KOPT-K1 (cell line): ENCODE measurements at regions not wholly inside any gene's neighbourhood (a gene's known extent, or its start where the extent isn't known, plus 50 kb on each side); places are given as distances from the start of the nearest gene placed in this dataset.

Source experiments
- H3K27ac ChIP-seq: fragments of 200-600 bp; sonication (generic); 2 replicates; pipeline ENCODE4 v1.5.1; 2016; ENCODE audit warnings: antibody characterized with exemption, mild to moderate bottlenecking, low read depth, low read length; ENCODE audit not compliant: poor library complexity, severe bottlenecking
- H3K36me3 ChIP-seq: fragments of 200-600 bp; sonication (generic); 2 replicates; pipeline ENCODE4 v1.5.1; 2017; ENCODE audit warnings: antibody characterized with exemption, mild to moderate bottlenecking, low read length, moderate library complexity; ENCODE audit not compliant: insufficient read depth
- H3K9me3 ChIP-seq: fragments of 200-600 bp; sonication (generic); 2 replicates; pipeline ENCODE4 v1.5.1; 2017; ENCODE audit warnings: antibody characterized with exemption, low read length, mild to moderate bottlenecking; ENCODE audit not compliant: insufficient read depth, poor library complexity, severe bottlenecking

- no peaks in the 10 kb centered on the region for H3K9me3 ChIP-seq
- H3K36me3 ChIP-seq = no peaks in the 10 kb centered on the region
- no peak overlapping the region for H3K27ac ChIP-seq
Observed at GRCh38 chr3:14343338-14344112, 58.9 kb upstream of the SLC6A6 start.

GRCh38 chr3:14344351-14344750 is 58.1 kb upstream of the SLC6A6 start:
- no peaks in the 10 kb centered on the region for H3K36me3 ChIP-seq
- no peak overlapping the region for H3K27ac ChIP-seq
- H3K9me3 ChIP-seq = no peaks in the 10 kb centered on the region

DNA sequence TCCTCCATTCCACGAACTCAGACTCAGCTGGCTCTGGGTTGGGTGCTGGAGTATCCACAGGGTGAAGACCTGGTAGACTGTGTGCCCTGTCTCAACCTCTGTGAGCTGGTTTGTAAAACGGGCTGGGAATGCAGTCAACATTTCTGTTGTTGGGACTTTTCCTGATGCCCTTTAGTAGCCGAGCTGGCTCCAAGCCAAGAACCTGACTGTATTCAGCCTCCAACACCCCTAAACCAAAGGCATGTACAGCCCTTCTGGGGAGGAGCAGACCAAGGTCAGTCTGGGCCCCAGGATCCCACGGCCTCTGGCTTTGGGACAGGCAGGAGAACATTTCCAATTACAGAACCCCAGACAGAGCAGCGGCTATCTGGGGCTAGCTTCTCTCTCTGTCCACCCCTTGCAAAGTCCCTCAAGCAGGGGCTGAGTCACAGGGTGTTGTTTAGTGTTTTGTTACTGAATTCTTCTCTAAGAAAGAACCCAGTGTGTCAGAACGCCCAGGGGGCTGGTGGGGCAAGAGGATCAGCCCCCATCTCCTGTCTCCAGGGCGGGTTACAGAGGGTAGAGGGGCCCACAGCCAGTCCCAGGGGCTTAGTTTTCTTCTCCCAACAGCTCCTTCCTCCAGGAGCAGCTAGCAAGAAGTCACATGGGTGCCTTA is 56.8 kb upstream of the SLC6A6 start:
- Histone ChIP-seq H3K9me3 (no peaks in the 10 kb centered on the region), H3K36me3 (no peaks in the 10 kb centered on the region), H3K27ac (no peak overlapping the region)

DNA sequence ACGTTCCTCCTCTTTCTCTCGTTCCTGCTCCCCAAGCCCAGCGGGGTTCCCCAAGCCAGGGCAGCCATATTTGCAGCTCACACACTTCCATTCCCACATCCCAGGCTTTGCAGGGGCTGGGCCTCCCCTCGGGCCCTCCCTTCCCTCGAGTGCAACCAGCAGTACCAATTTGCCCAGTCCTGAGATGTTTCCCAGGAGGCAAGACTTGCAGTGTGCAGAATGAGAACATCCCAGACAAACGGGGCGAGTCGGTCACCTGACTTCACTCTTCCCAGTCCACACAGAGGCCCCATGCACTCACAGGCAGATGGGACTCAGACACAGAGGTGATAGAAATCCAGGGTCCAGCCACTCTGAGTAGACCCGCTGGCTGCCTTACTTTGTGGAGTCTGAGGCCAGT is 56.2 kb upstream of the SLC6A6 start:
- H3K27ac ChIP-seq = no peak overlapping the region
- no peaks in the 10 kb centered on the region for H3K9me3 ChIP-seq

GRCh38 chr3:14346642-14347041 is 55.8 kb upstream of the SLC6A6 start:
- Histone ChIP-seq H3K9me3 (no peaks in the 10 kb centered on the region), H3K27ac (no peak overlapping the region), H3K36me3 (no peaks in the 10 kb centered on the region)

More for the DNA sequence above, 56.2 kb upstream of the SLC6A6 start:
- H3K36me3 ChIP-seq = no peaks in the 10 kb centered on the region

- Histone ChIP-seq H3K27ac (no peak overlapping the region), H3K36me3 (no peaks in the 10 kb centered on the region), H3K9me3 (no peaks in the 10 kb centered on the region)
Observed at GRCh38 chr3:14347110-14347509, 55.3 kb upstream of the SLC6A6 start.

DNA sequence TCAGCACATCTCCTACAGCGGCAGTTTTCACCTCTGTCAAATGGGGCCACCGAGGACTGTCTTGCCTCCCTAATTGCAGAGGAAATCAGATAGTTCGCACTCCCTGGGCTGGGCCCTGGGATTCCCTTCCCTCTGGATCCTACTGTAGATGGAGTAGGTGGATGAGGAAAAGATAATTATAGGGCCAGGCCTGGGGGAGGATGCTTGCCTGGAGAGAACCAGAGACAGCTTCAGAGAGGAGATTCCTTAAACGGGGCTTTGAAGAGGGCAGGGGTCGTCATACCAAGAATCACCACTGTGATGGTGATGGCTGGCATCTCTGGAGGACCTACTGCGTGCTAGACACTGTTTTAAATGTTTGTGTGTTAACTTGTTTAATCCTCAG is 50.8 kb upstream of the SLC6A6 start:
- H3K27ac ChIP-seq = no peak overlapping the region
- no peaks in the 10 kb centered on the region for H3K9me3 ChIP-seq
- no peaks in the 10 kb centered on the region for H3K36me3 ChIP-seq

DNA sequence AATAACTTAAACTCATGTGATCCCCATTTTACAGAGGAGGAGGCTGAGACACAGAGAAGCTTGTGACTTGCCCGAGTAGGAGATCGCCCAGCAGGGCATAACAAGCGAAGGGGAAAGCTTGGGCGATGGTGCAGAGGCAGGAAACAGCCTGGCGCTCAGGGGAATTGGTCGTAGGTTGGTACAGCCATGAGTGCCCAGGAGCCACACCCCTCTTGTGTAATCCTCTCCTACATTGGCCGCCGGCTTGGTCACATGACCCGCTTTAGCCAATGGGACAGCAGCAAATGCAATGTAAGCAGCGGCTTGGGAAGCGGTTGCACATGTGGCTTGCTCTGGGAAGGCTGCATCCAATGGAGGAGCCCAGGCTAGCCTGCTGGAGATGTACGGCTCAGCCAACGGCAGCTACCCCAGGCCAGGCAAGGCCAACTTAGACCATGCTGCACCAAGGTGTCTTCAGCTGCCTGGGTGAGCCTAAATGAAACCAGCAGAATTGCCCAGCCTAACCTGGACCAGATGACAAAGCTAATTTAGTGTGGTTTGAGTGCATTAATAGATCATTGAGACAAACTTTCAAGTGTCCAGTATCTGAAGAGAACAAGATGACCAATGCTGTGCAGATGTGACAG is 50.3 kb upstream of the SLC6A6 start:
- H3K9me3 ChIP-seq = no peaks in the 10 kb centered on the region
- H3K27ac ChIP-seq = no peak overlapping the region
- H3K36me3 ChIP-seq = no peaks in the 10 kb centered on the region
